HEK293 (cell line): ENCODE measurements at regions not wholly inside any gene's neighbourhood (a gene's known extent, or its start where the extent isn't known, plus 50 kb on each side); places are given as distances from the start of the nearest gene placed in this dataset.

ENCODE experiments used
- CTCF ChIA-PET: fragments of 350-600 bp; formaldehyde crosslinking; extraction: SDS; loops from one replicate; lab custom pipeline; 2021; ENCODE audit warnings: antibody characterized with exemption; lab: Yijun Ruan, JAX
- POLR2A ChIA-PET: fragments of 300-600 bp; formaldehyde crosslinking; extraction: SDS; loops from one replicate; lab custom pipeline; 2020; ENCODE audit warnings: antibody characterized with exemption, inconsistent platforms; lab: Yijun Ruan, JAX
- H3K27ac ChIP-seq: fragments of 200-500 bp; sonication (Bioruptor generic); 2 replicates; pipeline ENCODE4 v1.5.1; 2014; ENCODE audit warnings: low read depth, low read length, control low read depth, inconsistent platforms; ENCODE audit errors: extremely low read depth
- H3K36me3 ChIP-seq, 2 experiments: fragments of 200-500 bp in 1 of 2; sonication (Bioruptor generic) in 1 of 2; 1 replicate in 1 of 2; 2 replicates in 1 of 2; pipeline ENCODE4 v1.5.1; 2014 to 2017; ENCODE audit warnings: inconsistent platforms in 2 of 2, low read length in 2 of 2; ENCODE audit not compliant: control insufficient read depth in 2 of 2, insufficient read depth in 1 of 2
- H3K4me1 ChIP-seq: fragments of 200-500 bp; sonication (Bioruptor generic); 2 replicates; pipeline ENCODE4 v1.5.1; 2014; ENCODE audit warnings: mild to moderate bottlenecking, low read length, inconsistent platforms; ENCODE audit not compliant: control insufficient read depth, insufficient read depth
- H3K4me3 ChIP-seq: 2 replicates; pipeline ENCODE4 v1.5.1; 2011; ENCODE audit warnings: low read depth, mild to moderate bottlenecking, control low read depth, low read length, moderate library complexity
- H3K9me3 ChIP-seq: fragments of 200-500 bp; sonication (Bioruptor generic); 2 replicates; pipeline ENCODE4 v1.5.1; 2014; ENCODE audit warnings: low read depth, low read length, inconsistent platforms; ENCODE audit not compliant: control insufficient read depth, insufficient read depth
- GLIS2 ChIP-seq: fragments of 450-650 bp; formaldehyde crosslinking; IDR thresholded peaks from 2 replicates; pipeline ENCODE4 v1.5.1; 2016; ENCODE audit warnings: missing biosample characterization, missing genetic modification characterization
- HOXC10 ChIP-seq: sonication (generic); formaldehyde crosslinking; IDR thresholded peaks from 2 replicates; pipeline ENCODE4 v1.8.1; 2023; ENCODE audit warnings: mild to moderate bottlenecking, missing genetic modification reagents
- KLF1 ChIP-seq: fragments of 450-650 bp; formaldehyde crosslinking; IDR thresholded peaks from 2 replicates; pipeline ENCODE4 v1.5.1; 2016; ENCODE audit warnings: missing biosample characterization, missing genetic modification characterization
- KLF8 ChIP-seq: fragments of 450-650 bp; formaldehyde crosslinking; IDR thresholded peaks from 2 replicates; pipeline ENCODE4 v1.5.1; 2016; ENCODE audit warnings: missing biosample characterization, missing genetic modification characterization
- KLF9 ChIP-seq: fragments of 450-650 bp; formaldehyde crosslinking; IDR thresholded peaks from 2 replicates; pipeline ENCODE4 v1.5.1; 2016; ENCODE audit warnings: missing biosample characterization, missing genetic modification characterization, low read depth
- OVOL3 ChIP-seq: fragments of 450-650 bp; formaldehyde crosslinking; IDR thresholded peaks from 2 replicates; pipeline ENCODE4 v1.5.1; 2016; ENCODE audit warnings: missing biosample characterization, missing genetic modification characterization
- PRDM1 ChIP-seq: fragments of 450-650 bp; formaldehyde crosslinking; IDR thresholded peaks from 2 replicates; pipeline ENCODE4; 2016; ENCODE audit warnings: missing biosample characterization, missing genetic modification characterization
- SCRT2 ChIP-seq: fragments of 450-650 bp; formaldehyde crosslinking; IDR thresholded peaks from 2 replicates; pipeline ENCODE4 v1.5.1; 2016; ENCODE audit warnings: missing biosample characterization, missing genetic modification characterization
- ZBTB21 ChIP-seq: fragments of 450-650 bp; formaldehyde crosslinking; IDR thresholded peaks from 2 replicates; pipeline ENCODE4 v1.5.1; 2017; ENCODE audit warnings: missing biosample characterization, missing genetic modification characterization
- ZBTB8A ChIP-seq: fragments of 450-650 bp; formaldehyde crosslinking; IDR thresholded peaks from 2 replicates; pipeline ENCODE4 v1.5.1; 2016; ENCODE audit warnings: missing biosample characterization, missing genetic modification characterization
- ZNF132 ChIP-seq: fragments of 450-650 bp; formaldehyde crosslinking; IDR thresholded peaks from 2 replicates; pipeline ENCODE4 v1.5.1; 2017; ENCODE audit warnings: missing biosample characterization, missing genetic modification characterization, borderline replicate concordance
- ZNF148 ChIP-seq: fragments of 450-650 bp; formaldehyde crosslinking; IDR thresholded peaks from 2 replicates; pipeline ENCODE4 v1.5.0; 2017; ENCODE audit warnings: missing biosample characterization, missing genetic modification characterization, borderline replicate concordance
- ZNF223 ChIP-seq: fragments of 450-650 bp; formaldehyde crosslinking; IDR thresholded peaks from 2 replicates; pipeline ENCODE4 v1.5.1; 2016; ENCODE audit warnings: missing biosample characterization, missing genetic modification characterization
- ZNF292 ChIP-seq: fragments of 450-650 bp; formaldehyde crosslinking; IDR thresholded peaks from 2 replicates; pipeline ENCODE4 v1.5.1; 2016; ENCODE audit warnings: low read depth, missing biosample characterization, missing genetic modification characterization, borderline replicate concordance
- ZNF311 ChIP-seq: fragments of 450-650 bp; formaldehyde crosslinking; IDR thresholded peaks from 2 replicates; pipeline ENCODE4 v1.5.1; 2017; ENCODE audit warnings: missing biosample characterization, missing genetic modification characterization, borderline replicate concordance
- ZNF335 ChIP-seq: fragments of 450-650 bp; formaldehyde crosslinking; conservative IDR thresholded peaks from 2 replicates; pipeline ENCODE4 v1.5.1; 2016; ENCODE audit warnings: missing biosample characterization, missing genetic modification characterization
- ZNF354C ChIP-seq: fragments of 450-650 bp; formaldehyde crosslinking; IDR thresholded peaks from 2 replicates; pipeline ENCODE4 v1.5.1; 2016; ENCODE audit warnings: missing biosample characterization, missing genetic modification characterization, low read depth, borderline replicate concordance
- ZNF501 ChIP-seq: fragments of 450-650 bp; formaldehyde crosslinking; IDR thresholded peaks from 2 replicates; pipeline ENCODE4 v1.5.1; 2016; ENCODE audit warnings: missing biosample characterization, missing genetic modification characterization
- ZNF544 ChIP-seq: fragments of 450-650 bp; formaldehyde crosslinking; IDR thresholded peaks from 2 replicates; pipeline ENCODE4 v1.5.0; 2017; ENCODE audit warnings: missing biosample characterization, missing genetic modification characterization
- ZNF558 ChIP-seq: fragments of 450-650 bp; formaldehyde crosslinking; IDR thresholded peaks from 2 replicates; pipeline ENCODE4 v1.5.1; 2016; ENCODE audit warnings: missing biosample characterization, missing genetic modification characterization
- ZNF580 ChIP-seq: fragments of 450-650 bp; formaldehyde crosslinking; IDR thresholded peaks from 2 replicates; pipeline ENCODE4 v1.5.1; 2016; ENCODE audit warnings: missing biosample characterization, missing genetic modification characterization
- ZNF610 ChIP-seq: fragments of 450-650 bp; formaldehyde crosslinking; IDR thresholded peaks from 2 replicates; pipeline ENCODE4 v1.5.1; 2016; ENCODE audit warnings: missing biosample characterization, missing genetic modification characterization, borderline replicate concordance
- ZNF621 ChIP-seq: fragments of 450-650 bp; formaldehyde crosslinking; IDR thresholded peaks from 2 replicates; pipeline ENCODE4 v1.5.1; 2017; ENCODE audit warnings: missing biosample characterization, missing genetic modification characterization
- ZSCAN16 ChIP-seq: fragments of 450-650 bp; formaldehyde crosslinking; IDR thresholded peaks from 2 replicates; pipeline ENCODE4 v1.5.1; 2016; ENCODE audit warnings: missing biosample characterization, missing genetic modification characterization
- TF ChIP-seq, protein P1 (sequence below): fragments of 450-650 bp; formaldehyde crosslinking; IDR thresholded peaks from 2 replicates; pipeline ENCODE4 v1.5.1; 2016; ENCODE audit warnings: missing biosample characterization, missing genetic modification characterization
- TF ChIP-seq, protein P2 (sequence below): fragments of 450-650 bp; formaldehyde crosslinking; IDR thresholded peaks from 2 replicates; pipeline ENCODE4 v1.5.1; 2016; ENCODE audit warnings: missing biosample characterization, missing genetic modification characterization, low read depth
- TF ChIP-seq, protein P3 (sequence below): fragments of 450-650 bp; formaldehyde crosslinking; IDR thresholded peaks from 2 replicates; pipeline ENCODE4 v1.5.1; 2016; ENCODE audit warnings: missing biosample characterization, missing genetic modification characterization

DNA sequence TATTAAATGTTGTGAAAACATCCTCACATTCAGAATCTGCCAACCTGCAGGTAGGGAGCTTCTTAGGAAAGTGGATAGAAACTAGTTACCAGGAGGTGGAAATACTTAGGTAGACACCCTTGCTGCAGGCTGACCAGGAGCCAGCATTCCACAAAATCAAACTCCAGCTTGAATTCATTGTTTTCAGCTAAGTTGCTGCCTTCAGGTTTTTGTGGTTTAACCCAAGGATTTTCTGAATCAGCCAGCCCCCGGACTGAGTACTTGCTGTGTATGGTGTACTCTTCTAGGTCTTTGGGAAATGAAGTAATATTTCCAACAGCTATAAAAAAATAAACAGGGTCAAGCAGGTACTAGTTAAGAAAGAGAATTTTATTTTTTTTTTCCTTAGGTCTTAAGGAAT lies 192.1 kb upstream of the CHST9 start (continued):
- TF ChIP-seq ZNF580 (tag by site-specific recombination) (no peak), ZNF501 (tag by site-specific recombination) (no peak), SCRT2 (no peak), OVOL3 (tag by site-specific recombination) (no peak), ZNF335 (no peak)
- TF ChIP-seq, protein P1, sequence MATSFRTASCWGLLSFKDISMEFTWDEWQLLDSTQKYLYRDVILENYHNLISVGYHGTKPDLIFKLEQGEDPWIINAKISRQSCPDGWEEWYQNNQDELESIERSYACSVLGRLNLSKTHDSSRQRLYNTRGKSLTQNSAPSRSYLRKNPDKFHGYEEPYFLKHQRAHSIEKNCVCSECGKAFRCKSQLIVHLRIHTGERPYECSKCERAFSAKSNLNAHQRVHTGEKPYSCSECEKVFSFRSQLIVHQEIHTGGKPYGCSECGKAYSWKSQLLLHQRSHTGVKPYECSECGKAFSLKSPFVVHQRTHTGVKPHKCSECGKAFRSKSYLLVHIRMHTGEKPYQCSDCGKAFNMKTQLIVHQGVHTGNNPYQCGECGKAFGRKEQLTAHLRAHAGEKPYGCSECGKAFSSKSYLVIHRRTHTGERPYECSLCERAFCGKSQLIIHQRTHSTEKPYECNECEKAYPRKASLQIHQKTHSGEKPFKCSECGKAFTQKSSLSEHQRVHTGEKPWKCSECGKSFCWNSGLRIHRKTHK (tag by site-specific recombination), result no peak
- TF ChIP-seq, all 188 proteins: peak for 0

GRCh38 chr18:27372386-27372785 lies 187.3 kb upstream of the CHST9 start:
- H3K27ac ChIP-seq, result no peak overlapping the region
- no peaks in the 10 kb centered on the region for H3K4me1 ChIP-seq
- POLR2A ChIA-PET, result no interaction called here
- CTCF ChIA-PET, result interaction anchor here (1.1 kb wide), 1 partner anchor 227 kb away, joined by 3 read pairs; no protein-coding TSS in a partner anchor
- H3K4me3 ChIP-seq, result no peak overlapping the region
- no peaks in the 10 kb centered on the region for H3K36me3 ChIP-seq
- no peak for TF ChIP-seq KLF8 (tag by site-specific recombination)
- no peak for TF ChIP-seq ZSCAN16 (tag by site-specific recombination)
- no peak for TF ChIP-seq ZBTB8A
- no peak for TF ChIP-seq ZBTB21 (tag by site-specific recombination)
- TF ChIP-seq KLF9 (tag by site-specific recombination), result no peak
- TF ChIP-seq ZNF292, result no peak
- TF ChIP-seq ZNF354C, result no peak
- TF ChIP-seq, protein P2, sequence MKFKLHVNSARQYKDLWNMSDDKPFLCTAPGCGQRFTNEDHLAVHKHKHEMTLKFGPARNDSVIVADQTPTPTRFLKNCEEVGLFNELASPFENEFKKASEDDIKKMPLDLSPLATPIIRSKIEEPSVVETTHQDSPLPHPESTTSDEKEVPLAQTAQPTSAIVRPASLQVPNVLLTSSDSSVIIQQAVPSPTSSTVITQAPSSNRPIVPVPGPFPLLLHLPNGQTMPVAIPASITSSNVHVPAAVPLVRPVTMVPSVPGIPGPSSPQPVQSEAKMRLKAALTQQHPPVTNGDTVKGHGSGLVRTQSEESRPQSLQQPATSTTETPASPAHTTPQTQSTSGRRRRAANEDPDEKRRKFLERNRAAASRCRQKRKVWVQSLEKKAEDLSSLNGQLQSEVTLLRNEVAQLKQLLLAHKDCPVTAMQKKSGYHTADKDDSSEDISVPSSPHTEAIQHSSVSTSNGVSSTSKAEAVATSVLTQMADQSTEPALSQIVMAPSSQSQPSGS (tag by site-specific recombination), result no peak
- no peak for TF ChIP-seq ZNF558 (tag by site-specific recombination)
- TF ChIP-seq PRDM1 (tag by site-specific recombination), result no peak
- TF ChIP-seq ZNF132 (tag by site-specific recombination), result no peak
- TF ChIP-seq ZNF610 (tag by site-specific recombination), result no peak
- no peak for TF ChIP-seq ZNF544 (tag by site-specific recombination)
- TF ChIP-seq ZNF311 (tag by site-specific recombination), result no peak
- TF ChIP-seq, protein P3, sequence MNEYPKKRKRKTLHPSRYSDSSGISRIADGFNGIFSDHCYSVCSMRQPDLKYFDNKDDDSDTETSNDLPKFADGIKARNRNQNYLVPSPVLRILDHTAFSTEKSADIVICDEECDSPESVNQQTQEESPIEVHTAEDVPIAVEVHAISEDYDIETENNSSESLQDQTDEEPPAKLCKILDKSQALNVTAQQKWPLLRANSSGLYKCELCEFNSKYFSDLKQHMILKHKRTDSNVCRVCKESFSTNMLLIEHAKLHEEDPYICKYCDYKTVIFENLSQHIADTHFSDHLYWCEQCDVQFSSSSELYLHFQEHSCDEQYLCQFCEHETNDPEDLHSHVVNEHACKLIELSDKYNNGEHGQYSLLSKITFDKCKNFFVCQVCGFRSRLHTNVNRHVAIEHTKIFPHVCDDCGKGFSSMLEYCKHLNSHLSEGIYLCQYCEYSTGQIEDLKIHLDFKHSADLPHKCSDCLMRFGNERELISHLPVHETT (tag by site-specific recombination), result no peak
- H3K9me3 ChIP-seq, result no peaks in the 10 kb centered on the region

- H3K4me3 ChIP-seq, result no peak overlapping the region
- H3K4me1 ChIP-seq, result no peaks in the 10 kb centered on the region
- H3K9me3 ChIP-seq, result no peaks in the 10 kb centered on the region
- no peak overlapping the region for H3K27ac ChIP-seq
- ChIA-PET CTCF (no interaction called here), POLR2A (no interaction called here)
- TF ChIP-seq HOXC10 (no peak), ZNF501 (tag by site-specific recombination) (no peak), GLIS2 (tag by site-specific recombination) (no peak), KLF1 (tag by site-specific recombination) (no peak), ZNF223 (tag by site-specific recombination) (no peak), ZSCAN16 (tag by site-specific recombination) (no peak), ZNF621 (no peak), ZNF148 (no peak), ZNF132 (tag by site-specific recombination) (no peak)
- no peaks in the 10 kb centered on the region for H3K36me3 ChIP-seq
These were observed 181.6 kb upstream of the CHST9 start for GRCh38 chr18:27366665-27367064.
